RWPE1 (cell line): ENCODE measurements at regions not wholly inside any gene's neighbourhood (a gene's known extent, or its start where the extent isn't known, plus 50 kb on each side); places are given as distances from the start of the nearest gene placed in this dataset.

ENCODE experiments used
- CTCF ChIA-PET: fragments of 350-600 bp; sonication (Branson Sonifier 250); formaldehyde crosslinking; extraction: SDS; loops from one replicate; lab custom pipeline; 2021; lab: Yijun Ruan, JAX
- POLR2A ChIA-PET: fragments of 400-600 bp; formaldehyde crosslinking; extraction: SDS; loops from one replicate; lab custom pipeline; 2020; ENCODE audit warnings: antibody characterized with exemption; ENCODE audit not compliant: low non-redundant PET; lab: Yijun Ruan, JAX
- DNase-seq: peaks from one replicate; pipeline ENCODE4 v3.0.0; 2012; ENCODE audit warnings: low spot score
- H3K27ac ChIP-seq: fragments of 450-650 bp; 2 replicates; pipeline ENCODE4 v1.5.1; 2017
- TF ChIP-seq, protein P1 (sequence below): fragments of 450-650 bp; conservative IDR thresholded peaks from 2 replicates; pipeline ENCODE4 v1.5.1; 2017; ENCODE audit warnings: low read depth, mild to moderate bottlenecking

DNA sequence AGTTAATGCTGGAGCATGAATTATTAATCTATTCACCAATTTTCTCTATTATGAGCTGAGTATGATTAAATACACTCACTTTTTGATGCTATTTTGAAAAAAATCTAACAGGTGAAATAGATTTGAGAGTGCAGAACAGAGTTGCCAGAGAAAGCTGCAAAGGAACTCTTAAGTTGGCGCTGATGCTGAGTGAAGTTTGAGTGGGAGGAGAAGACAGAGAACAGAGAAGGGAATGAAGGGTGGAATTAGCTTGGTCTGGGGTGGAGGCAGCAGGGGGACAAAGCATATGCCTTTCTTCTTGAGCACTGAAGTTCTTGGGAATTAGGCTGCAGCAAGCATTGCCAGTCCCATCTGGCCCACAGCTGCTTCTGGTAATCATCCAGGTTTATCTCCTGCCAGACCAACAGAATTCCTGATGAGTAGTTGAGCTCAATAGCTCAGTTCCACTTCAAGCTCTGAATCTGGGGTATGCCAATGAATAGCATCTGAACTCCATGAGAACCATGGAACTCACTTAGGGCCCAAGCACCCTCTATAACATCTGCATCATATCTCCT, 290.1 kb downstream of the HINT1 start:
- no peak overlapping the region for H3K27ac ChIP-seq
- TF ChIP-seq, protein P1, sequence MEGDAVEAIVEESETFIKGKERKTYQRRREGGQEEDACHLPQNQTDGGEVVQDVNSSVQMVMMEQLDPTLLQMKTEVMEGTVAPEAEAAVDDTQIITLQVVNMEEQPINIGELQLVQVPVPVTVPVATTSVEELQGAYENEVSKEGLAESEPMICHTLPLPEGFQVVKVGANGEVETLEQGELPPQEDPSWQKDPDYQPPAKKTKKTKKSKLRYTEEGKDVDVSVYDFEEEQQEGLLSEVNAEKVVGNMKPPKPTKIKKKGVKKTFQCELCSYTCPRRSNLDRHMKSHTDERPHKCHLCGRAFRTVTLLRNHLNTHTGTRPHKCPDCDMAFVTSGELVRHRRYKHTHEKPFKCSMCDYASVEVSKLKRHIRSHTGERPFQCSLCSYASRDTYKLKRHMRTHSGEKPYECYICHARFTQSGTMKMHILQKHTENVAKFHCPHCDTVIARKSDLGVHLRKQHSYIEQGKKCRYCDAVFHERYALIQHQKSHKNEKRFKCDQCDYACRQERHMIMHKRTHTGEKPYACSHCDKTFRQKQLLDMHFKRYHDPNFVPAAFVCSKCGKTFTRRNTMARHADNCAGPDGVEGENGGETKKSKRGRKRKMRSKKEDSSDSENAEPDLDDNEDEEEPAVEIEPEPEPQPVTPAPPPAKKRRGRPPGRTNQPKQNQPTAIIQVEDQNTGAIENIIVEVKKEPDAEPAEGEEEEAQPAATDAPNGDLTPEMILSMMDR: no peak
- POLR2A ChIA-PET: no interaction called here
- DNase-seq: no peak
- CTCF ChIA-PET: interaction anchor here (0.6 to 0.7 kb wide), 2 partner anchors 75 to 507 kb away, joined by 3 read pairs; no protein-coding TSS in a partner anchor

DNA sequence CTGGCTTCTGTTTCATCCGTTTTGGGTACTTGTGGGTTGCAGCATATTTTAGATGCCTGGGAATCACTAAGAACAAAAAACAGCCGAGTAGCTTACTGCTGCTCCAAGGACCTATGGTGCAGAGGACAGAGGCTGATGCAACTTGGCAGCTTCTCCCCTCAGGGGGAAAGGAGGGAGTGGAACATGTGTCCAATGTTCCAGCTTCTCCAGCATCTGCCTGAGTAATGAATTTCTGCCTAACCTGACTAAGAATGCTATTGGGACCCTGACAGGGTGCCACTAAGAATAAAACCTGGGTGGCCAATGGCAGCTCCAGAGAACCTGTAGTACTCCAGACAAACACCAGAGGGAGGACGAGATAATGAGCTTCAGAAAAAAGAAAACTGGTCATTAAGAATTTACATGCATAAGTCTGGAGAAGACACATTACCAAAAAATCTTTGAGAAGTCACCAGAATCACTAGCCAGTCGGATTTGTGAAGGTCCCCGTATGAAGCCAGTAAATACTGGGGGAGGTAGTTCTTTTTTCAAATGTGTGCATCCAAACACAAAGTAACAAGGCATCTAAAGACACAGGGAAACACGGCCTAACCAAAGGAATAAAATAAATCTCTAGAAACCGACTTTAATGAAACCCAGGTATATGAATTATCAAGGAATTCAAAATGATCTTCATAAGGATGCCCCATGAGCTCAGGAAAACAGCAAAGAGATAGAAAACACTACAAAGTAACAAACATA, 293.5 kb downstream of the HINT1 start:
- DNase-seq: peak; percentile 35
- TF ChIP-seq, protein P1: peak; percentile 43
- no peak overlapping the region for H3K27ac ChIP-seq
- POLR2A ChIA-PET: no interaction called here
- CTCF ChIA-PET: interaction anchor here (0.5 to 2.9 kb wide), 20 partner anchors 9 to 1918 kb away, joined by 3 to 20 read pairs (median 3); no protein-coding TSS in a partner anchor

DNA sequence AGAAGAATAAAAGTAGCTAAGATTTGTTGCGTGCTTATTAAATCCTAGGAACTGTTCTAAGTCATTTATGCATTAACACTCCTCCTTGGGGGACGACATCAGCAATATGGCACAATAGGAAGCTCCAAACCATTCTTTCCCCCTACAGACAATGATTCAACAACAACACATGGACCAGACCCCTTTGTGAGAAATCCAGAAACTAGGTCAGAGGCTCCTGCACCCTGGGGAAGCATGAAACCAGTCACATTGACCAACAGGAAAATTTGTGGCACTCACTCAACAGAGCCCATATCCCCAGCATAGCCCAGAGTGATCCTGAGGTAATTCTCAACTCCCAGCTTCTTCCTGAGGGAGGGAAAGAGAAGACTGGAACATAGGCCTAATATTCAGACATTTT, 294.4 kb downstream of the HINT1 start:
- no peak for DNase-seq
- TF ChIP-seq, protein P1: no peak
- POLR2A ChIA-PET: no interaction called here
- H3K27ac ChIP-seq: no peak overlapping the region
- CTCF ChIA-PET: interaction anchor here (0.5 to 2.9 kb wide), 10 partner anchors 9 to 948 kb away, joined by 3 to 20 read pairs (median 4); no protein-coding TSS in a partner anchor

DNA sequence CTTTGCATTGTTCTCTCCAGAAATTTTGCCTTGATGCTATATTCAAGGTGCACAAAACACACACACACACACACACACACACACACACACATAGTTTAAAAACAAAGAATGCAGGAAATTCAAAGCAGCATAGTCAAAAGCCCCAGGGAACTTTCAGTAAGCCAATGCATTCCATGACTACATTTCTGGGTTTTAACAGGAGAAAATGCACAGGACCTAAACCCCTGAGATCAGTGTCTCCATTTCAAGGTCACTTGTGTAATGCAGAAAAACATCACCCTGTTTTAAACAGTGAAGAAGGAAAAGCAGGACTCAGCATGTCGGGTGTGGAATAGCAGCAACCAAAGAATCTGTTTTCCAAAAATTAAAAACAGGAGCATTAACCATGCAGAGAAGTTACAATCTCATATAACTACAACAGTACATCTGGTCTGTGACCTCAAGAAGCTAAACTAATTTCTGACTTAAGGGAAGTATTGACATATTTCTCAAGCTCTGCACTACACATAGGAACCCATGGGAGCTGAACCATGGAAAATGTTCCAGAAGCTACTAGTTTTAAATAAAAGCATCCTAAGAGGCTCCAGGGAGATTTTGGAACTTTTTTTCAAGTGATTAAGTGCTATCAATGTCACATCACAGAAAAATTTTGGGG, 296.7 kb downstream of the HINT1 start:
- ChIA-PET CTCF (no interaction called here), POLR2A (no interaction called here)
- TF ChIP-seq, protein P1: no peak
- DNase-seq: no peak
- H3K27ac ChIP-seq: no peak overlapping the region

DNA sequence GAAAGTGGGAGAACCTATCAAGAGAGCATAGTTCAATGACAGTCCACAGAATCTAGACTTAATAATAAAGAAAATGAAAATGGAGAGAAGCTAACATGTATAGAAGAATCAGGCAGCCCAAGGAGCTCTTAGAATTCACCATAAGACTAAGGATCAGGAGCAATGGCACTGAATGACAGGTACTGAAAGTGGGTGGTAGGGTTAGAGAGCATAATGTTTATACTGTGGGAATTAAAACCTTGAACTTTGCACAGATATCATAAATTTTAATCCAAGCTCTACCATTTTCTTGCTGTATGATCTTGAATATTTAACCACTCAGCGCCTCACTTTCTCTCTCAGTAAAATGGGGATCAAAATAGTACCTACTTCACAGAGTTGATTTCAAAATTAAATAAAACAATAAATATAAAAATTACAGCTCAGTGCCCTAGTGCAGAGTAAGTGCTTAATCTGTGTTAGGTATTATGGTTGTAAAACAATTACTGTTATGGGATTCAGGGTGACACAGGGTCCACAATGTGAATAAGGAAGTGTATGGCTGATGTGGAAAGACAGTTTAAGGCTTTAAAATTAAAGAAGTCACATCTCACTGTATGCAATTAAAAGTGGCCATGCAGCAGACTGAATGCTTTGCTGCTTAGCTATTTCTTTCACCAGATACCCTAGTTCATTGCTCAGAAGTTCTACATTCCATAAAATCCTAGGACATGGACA, 319.8 kb downstream of the HINT1 start:
- no peak for DNase-seq
- CTCF ChIA-PET: interaction anchor here (0.7 kb wide), 1 partner anchor 14 kb away, joined by 3 read pairs; no protein-coding TSS in a partner anchor
- TF ChIP-seq, protein P1: no peak
- POLR2A ChIA-PET: no interaction called here
- no peak overlapping the region for H3K27ac ChIP-seq
